ENCODE measurements at regions not wholly inside any gene's neighbourhood (a gene's known extent, or its start where the extent isn't known, plus 50 kb on each side); places are given as distances from the start of the nearest gene placed in this dataset.

DNA sequence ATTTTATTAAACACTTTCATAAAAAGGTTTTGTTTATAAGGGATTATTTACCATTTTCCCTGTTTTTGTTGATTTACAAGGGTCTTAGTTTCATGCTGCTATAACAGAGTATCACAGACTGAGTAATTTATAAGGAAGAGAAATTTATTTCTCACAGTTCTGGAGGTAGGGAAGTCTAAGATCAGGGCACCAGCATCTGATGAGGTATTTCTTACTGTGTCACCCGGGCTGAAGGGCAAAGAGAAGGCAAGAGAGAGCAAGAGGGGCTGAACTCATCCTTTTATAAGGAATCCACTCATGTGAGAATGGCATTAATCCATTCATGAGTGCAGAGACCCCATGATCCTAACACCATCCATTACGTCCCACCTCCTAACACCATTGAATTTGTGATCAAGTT lies 160.0 kb upstream of the SLC39A10 start:
- no peak for DNase-seq (ENCODE audit: low spot score)
- H3K4me3 ChIP-seq: no peak overlapping the region
- no peak overlapping the region for H3K27ac ChIP-seq
- TF ChIP-seq, protein P1, sequence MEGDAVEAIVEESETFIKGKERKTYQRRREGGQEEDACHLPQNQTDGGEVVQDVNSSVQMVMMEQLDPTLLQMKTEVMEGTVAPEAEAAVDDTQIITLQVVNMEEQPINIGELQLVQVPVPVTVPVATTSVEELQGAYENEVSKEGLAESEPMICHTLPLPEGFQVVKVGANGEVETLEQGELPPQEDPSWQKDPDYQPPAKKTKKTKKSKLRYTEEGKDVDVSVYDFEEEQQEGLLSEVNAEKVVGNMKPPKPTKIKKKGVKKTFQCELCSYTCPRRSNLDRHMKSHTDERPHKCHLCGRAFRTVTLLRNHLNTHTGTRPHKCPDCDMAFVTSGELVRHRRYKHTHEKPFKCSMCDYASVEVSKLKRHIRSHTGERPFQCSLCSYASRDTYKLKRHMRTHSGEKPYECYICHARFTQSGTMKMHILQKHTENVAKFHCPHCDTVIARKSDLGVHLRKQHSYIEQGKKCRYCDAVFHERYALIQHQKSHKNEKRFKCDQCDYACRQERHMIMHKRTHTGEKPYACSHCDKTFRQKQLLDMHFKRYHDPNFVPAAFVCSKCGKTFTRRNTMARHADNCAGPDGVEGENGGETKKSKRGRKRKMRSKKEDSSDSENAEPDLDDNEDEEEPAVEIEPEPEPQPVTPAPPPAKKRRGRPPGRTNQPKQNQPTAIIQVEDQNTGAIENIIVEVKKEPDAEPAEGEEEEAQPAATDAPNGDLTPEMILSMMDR (IDR thresholded peaks at IDR 0.05): no peak

DNA sequence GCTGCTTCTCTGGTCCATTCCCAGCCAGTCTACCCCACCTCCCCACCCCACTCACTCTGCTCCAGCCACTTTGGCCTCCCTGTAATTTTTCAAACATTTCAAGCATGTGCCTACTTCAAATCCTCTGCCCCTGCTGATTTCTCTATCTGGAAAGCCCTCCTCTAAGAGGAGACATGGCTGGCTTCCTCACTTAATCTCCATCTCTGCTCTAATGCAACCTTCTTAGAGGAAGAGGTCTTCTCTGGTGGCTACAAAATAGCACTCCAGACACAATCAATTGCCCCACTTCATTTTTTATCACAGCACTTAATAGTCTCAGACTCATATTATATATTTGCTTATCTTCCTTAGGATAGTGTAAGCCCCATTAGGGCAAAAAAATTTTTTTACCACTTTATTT lies 161.1 kb upstream of the SLC39A10 start:
- TF ChIP-seq, protein P1 (IDR thresholded peaks at IDR 0.05): no peak
- no peak overlapping the region for H3K4me3 ChIP-seq
- H3K27ac ChIP-seq: no peak overlapping the region
- no peak for DNase-seq (ENCODE audit: low spot score)

DNA sequence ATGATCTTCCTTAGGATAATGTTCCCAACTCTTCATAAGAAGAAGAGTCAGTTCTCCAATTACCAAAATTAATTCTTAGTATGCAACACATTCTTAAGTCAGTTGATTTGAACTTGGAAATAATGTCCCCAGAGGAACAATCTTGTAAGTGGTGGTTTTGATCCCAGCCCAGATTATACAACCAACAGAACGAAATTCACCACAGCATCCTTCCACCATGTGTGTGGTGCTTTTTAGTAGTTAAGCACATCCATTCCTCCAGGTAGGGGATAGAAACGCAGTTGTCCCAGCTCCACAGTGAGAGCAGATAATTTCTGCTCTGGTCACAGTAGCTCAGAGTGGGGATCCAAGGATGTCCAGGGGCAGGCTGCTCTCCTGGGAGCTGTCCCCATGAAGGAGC lies 161.7 kb upstream of the SLC39A10 start:
- Histone ChIP-seq H3K4me3 (no peak overlapping the region), H3K27ac (no peak overlapping the region)
- no peak for DNase-seq (ENCODE audit: low spot score)
- TF ChIP-seq, protein P1 (IDR thresholded peaks at IDR 0.05): no peak

DNA sequence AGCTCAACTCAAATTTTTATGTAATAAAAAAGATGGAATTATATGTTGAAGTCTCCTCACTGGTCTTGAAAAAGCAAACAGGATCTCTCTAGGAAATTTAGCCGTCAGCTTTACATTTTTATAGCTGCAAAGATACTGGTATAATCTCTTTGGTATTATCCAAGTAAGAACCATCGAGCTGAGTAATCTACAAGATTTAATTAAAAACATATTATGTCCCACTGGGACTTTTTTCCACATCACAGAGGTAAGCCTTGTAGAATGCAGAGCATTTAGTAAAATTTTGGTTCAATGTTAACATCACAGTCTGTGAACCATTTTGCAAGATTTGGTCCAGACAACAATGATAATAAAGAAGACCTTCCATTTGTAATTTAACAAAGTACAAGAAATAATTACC lies 162.6 kb upstream of the SLC39A10 start:
- TF ChIP-seq, protein P1 (IDR thresholded peaks at IDR 0.05): no peak
- Histone ChIP-seq H3K4me3 (no peak overlapping the region), H3K27ac (no peak overlapping the region)
- DNase-seq (ENCODE audit: low spot score): no peak

DNA sequence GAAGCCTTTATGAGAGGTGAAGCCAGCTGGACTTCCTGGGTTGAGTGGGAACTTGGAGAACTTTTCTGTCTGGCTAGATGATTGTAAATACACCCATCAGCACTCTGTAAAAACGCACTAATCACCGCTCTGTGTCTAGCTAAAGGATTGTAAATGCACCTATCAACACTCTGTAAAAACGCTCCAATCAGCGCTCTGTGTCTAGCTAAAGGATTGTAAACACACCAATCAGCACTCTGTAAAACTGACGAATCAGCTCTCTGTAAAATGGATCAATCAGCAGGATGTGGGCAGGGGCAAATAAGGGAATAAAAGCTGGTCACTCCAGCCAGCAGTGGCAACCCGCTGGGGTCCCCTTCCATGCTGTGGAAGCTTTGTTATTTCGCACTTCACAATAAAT lies 163.6 kb upstream of the SLC39A10 start:
- H3K27ac ChIP-seq: no peak overlapping the region
- TF ChIP-seq, protein P1 (IDR thresholded peaks at IDR 0.05): no peak
- no peak overlapping the region for H3K4me3 ChIP-seq
- DNase-seq (ENCODE audit: low spot score): no peak

DNA sequence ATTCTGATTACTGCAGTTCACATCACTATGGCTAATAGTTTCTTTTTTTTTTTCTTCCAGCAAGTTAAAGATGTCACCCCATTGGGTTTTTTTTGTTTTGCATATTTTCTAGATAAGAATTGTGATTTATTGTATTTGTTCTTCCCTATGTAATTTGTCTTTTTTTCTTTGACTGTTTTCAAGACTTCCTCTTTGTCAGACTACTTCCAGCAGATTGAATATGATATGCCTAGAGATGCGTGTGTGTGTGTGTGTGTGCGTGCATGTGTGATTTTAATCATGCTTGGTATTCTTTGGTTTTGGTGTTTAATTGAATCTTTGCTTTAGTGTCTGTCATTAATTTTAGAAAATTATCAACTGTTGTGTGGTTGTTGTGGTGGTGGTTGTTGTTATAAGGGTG lies 166.7 kb upstream of the SLC39A10 start:
- Histone ChIP-seq H3K27ac (no peak overlapping the region), H3K4me3 (no peak overlapping the region)
- TF ChIP-seq, protein P1 (IDR thresholded peaks at IDR 0.05): no peak
- DNase-seq (ENCODE audit: low spot score): no peak

DNA sequence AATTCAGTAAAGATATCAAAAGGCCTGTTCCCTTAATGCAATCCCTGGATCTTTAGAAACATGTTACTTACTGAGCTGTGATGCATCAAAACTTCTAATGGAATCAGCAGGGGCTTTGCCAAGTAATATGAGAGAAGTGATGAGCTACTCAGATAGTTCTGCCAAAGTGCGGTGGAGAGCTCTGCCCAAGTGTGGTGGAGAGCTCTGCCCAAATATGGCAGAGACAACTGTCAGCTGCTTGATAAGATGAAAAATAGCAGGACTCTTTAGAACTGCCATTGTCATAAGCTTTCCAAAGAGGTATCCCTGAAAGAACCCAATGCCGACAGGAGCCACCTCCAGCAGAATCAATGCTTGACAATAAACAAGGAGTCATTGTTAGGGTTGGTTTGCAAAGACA lies 167.9 kb upstream of the SLC39A10 start:
- TF ChIP-seq, protein P1 (IDR thresholded peaks at IDR 0.05): no peak
- DNase-seq (ENCODE audit: low spot score): no peak
- Histone ChIP-seq H3K27ac (no peak overlapping the region), H3K4me3 (no peak overlapping the region)
